ENCODE measurements at regions not wholly inside any gene's neighbourhood (a gene's known extent, or its start where the extent isn't known, plus 50 kb on each side); places are given as distances from the start of the nearest gene placed in this dataset.

DNA sequence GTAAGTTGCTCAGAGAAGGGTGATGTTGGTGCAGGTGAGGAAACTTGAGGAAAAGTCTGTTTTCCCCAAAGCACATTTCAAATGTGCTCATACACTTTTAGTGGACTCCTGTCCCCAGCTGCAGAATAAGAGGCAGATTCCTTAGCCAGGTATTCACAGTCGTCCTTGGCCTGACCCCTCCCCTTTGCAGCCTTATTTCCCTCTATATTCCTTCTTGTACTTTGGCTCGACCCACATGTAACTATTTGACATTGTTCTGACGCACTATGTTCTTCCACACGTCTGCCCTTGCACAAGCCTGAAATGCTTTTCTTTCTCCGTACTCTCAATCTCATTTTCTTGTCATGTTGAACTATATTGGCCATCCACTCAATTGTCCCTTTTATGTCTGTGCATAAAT is 498.4 kb upstream of the USP24 start:
- TF ChIP-seq POLR2A (IDR thresholded peaks at IDR 0.05): no peak
- TF ChIP-seq, protein P1, sequence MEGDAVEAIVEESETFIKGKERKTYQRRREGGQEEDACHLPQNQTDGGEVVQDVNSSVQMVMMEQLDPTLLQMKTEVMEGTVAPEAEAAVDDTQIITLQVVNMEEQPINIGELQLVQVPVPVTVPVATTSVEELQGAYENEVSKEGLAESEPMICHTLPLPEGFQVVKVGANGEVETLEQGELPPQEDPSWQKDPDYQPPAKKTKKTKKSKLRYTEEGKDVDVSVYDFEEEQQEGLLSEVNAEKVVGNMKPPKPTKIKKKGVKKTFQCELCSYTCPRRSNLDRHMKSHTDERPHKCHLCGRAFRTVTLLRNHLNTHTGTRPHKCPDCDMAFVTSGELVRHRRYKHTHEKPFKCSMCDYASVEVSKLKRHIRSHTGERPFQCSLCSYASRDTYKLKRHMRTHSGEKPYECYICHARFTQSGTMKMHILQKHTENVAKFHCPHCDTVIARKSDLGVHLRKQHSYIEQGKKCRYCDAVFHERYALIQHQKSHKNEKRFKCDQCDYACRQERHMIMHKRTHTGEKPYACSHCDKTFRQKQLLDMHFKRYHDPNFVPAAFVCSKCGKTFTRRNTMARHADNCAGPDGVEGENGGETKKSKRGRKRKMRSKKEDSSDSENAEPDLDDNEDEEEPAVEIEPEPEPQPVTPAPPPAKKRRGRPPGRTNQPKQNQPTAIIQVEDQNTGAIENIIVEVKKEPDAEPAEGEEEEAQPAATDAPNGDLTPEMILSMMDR (IDR thresholded peaks at IDR 0.05): no peak
